H9 (cell line): ENCODE measurements at regions not wholly inside any gene's neighbourhood (a gene's known extent, or its start where the extent isn't known, plus 50 kb on each side); places are given as distances from the start of the nearest gene placed in this dataset.

ENCODE experiments used
- DNase-seq: peaks from one replicate; pipeline ENCODE4 v3.0.0-alpha.2; 2017
- H2AFZ ChIP-seq: one replicate; pipeline ENCODE4 v1.6.1; 2013; ENCODE audit warnings: mild to moderate bottlenecking, low read length, control low read depth, moderate library complexity
- H2AK5ac ChIP-seq: 2 replicates; pipeline ENCODE4 v1.6.1; 2013; ENCODE audit warnings: low read length, control low read depth, mixed read lengths; ENCODE audit not compliant: insufficient read length
- H2BK120ac ChIP-seq: one replicate; pipeline ENCODE4 v1.6.1; 2013; ENCODE audit warnings: low read depth, mild to moderate bottlenecking, low read length, control low read depth, inconsistent platforms; ENCODE audit not compliant: poor library complexity, severe bottlenecking
- H2BK12ac ChIP-seq: 2 replicates; pipeline ENCODE4 v1.6.1; 2013; ENCODE audit warnings: low read length, control low read depth, mixed read lengths, low read depth; ENCODE audit not compliant: insufficient read length
- H2BK15ac ChIP-seq: 2 replicates; pipeline ENCODE4 v1.6.1; 2013; ENCODE audit warnings: low read depth, low read length, control low read depth
- H2BK20ac ChIP-seq: one replicate; pipeline ENCODE4 v1.6.1; 2013; ENCODE audit warnings: low read depth, mild to moderate bottlenecking, low read length, control low read depth, inconsistent platforms; ENCODE audit not compliant: poor library complexity, severe bottlenecking
- H2BK5ac ChIP-seq: 2 replicates; pipeline ENCODE4 v1.6.1; 2013; ENCODE audit warnings: low read length, control low read depth, mixed read lengths; ENCODE audit not compliant: insufficient read length
- H3K14ac ChIP-seq: 2 replicates; pipeline ENCODE4 v1.6.1; 2013; ENCODE audit warnings: low read length, control low read depth; ENCODE audit not compliant: insufficient read depth
- H3K18ac ChIP-seq: 2 replicates; pipeline ENCODE4 v1.6.1; 2013; ENCODE audit warnings: low read depth, mild to moderate bottlenecking, mixed read lengths, low read length, control low read depth; ENCODE audit not compliant: insufficient read length
- H3K23ac ChIP-seq: 2 replicates; pipeline ENCODE4 v1.6.1; 2013; ENCODE audit warnings: low read length, control low read depth, mixed read lengths, low read depth; ENCODE audit not compliant: insufficient read length
- H3K23me2 ChIP-seq: 2 replicates; pipeline ENCODE4 v1.6.1; 2013; ENCODE audit warnings: low read depth, mild to moderate bottlenecking, mixed read lengths, low read length, control low read depth; ENCODE audit not compliant: insufficient read length, poor library complexity, severe bottlenecking
- H3K27ac ChIP-seq: 2 replicates; pipeline ENCODE4 v1.5.1; 2013; ENCODE audit warnings: low read length, control low read depth, mixed read lengths, low read depth; ENCODE audit not compliant: insufficient read length
- H3K27me3 ChIP-seq: 2 replicates; pipeline ENCODE4 v1.6.1; 2013; ENCODE audit warnings: low read length, control low read depth, inconsistent platforms; ENCODE audit not compliant: insufficient read depth
- H3K4ac ChIP-seq: 2 replicates; pipeline ENCODE4 v1.6.1; 2013; ENCODE audit warnings: low read depth, mild to moderate bottlenecking, control low read depth, inconsistent platforms, low read length, moderate library complexity
- H3K4me1 ChIP-seq: 2 replicates; pipeline ENCODE4 v1.6.1; 2013; ENCODE audit warnings: low read length, control low read depth, inconsistent platforms; ENCODE audit not compliant: insufficient read depth
- H3K4me2 ChIP-seq: 2 replicates; pipeline ENCODE4 v1.6.1; 2013; ENCODE audit warnings: low read length, control low read depth, mixed read lengths; ENCODE audit not compliant: insufficient read length, insufficient read depth
- H3K56ac ChIP-seq: 2 replicates; pipeline ENCODE4 v1.6.1; 2013; ENCODE audit warnings: low read depth, mild to moderate bottlenecking, mixed read lengths, low read length, control low read depth; ENCODE audit not compliant: insufficient read length
- H3K79me1 ChIP-seq: 2 replicates; pipeline ENCODE4 v1.6.1; 2013; ENCODE audit warnings: low read depth, mild to moderate bottlenecking, moderate library complexity, low read length, control low read depth, inconsistent platforms; ENCODE audit not compliant: insufficient read depth, poor library complexity, severe bottlenecking
- H3K79me2 ChIP-seq: 2 replicates; pipeline ENCODE4 v1.6.1; 2013; ENCODE audit warnings: low read length, control low read depth, inconsistent platforms; ENCODE audit not compliant: insufficient read depth
- H3K9ac ChIP-seq: 2 replicates; pipeline ENCODE4 v1.6.1; 2013; ENCODE audit warnings: low read length, control low read depth, mixed read lengths; ENCODE audit not compliant: insufficient read length; ENCODE audit errors: extremely low read depth
- H3K9me3 ChIP-seq: one replicate; pipeline ENCODE4 v1.6.1; 2013; ENCODE audit warnings: low read depth, low read length, inconsistent platforms; ENCODE audit not compliant: control insufficient read depth
- H3T11ph ChIP-seq: one replicate; pipeline ENCODE4 v1.6.1; 2013; ENCODE audit warnings: mild to moderate bottlenecking, low read length, control low read depth, inconsistent platforms
- H4K20me1 ChIP-seq: one replicate; pipeline ENCODE4 v1.6.1; 2013; ENCODE audit not compliant: control insufficient read depth, insufficient read length, insufficient read depth
- H4K5ac ChIP-seq: 2 replicates; pipeline ENCODE4 v1.6.1; 2013; ENCODE audit warnings: low read depth, mild to moderate bottlenecking, mixed read lengths, low read length, control low read depth; ENCODE audit not compliant: insufficient read length
- H4K8ac ChIP-seq: replicated peaks from 2 replicates; pipeline ENCODE4 v1.6.1; 2013; ENCODE audit warnings: low read length, control low read depth, mixed read lengths, low read depth; ENCODE audit not compliant: insufficient read length
- H4K91ac ChIP-seq: 2 replicates; pipeline ENCODE4 v1.6.1; 2013; ENCODE audit warnings: low read depth, mild to moderate bottlenecking, moderate library complexity, mixed read lengths, low read length, control low read depth; ENCODE audit not compliant: insufficient read length
- H3K27ac Mint-ChIP-seq, 3 experiments: 2 replicates in 2 of 3; 3 replicates in 1 of 3; pipeline ENCODE4 v1.8.0; 2020 to 2021; ENCODE audit warnings: mixed read lengths in 3 of 3, mild to moderate bottlenecking in 1 of 3, moderate library complexity in 1 of 3
- H3K27me3 Mint-ChIP-seq: 2 replicates; pipeline ENCODE4 v1.8.0; 2021; ENCODE audit warnings: low read depth, mild to moderate bottlenecking, moderate library complexity, mixed read lengths
- H3K36me3 Mint-ChIP-seq, 3 experiments: 2 replicates in 2 of 3; 3 replicates in 1 of 3; pipeline ENCODE4 v1.8.0; 2020 to 2021; ENCODE audit warnings: low read depth in 3 of 3, mixed read lengths in 3 of 3; ENCODE audit not compliant: insufficient read depth in 1 of 3
- H3K4me1 Mint-ChIP-seq, 2 experiments: 2 replicates each; pipeline ENCODE4 v1.8.0; 2020; ENCODE audit warnings: mixed read lengths in 2 of 2
- H3K4me3 Mint-ChIP-seq, 2 experiments: 2 replicates in 1 of 2; 3 replicates in 1 of 2; pipeline ENCODE4 v1.8.0; 2020 to 2021; ENCODE audit warnings: mild to moderate bottlenecking in 2 of 2, mixed read lengths in 2 of 2, moderate library complexity in 1 of 2
- H3K9me3 Mint-ChIP-seq, 2 experiments: 2 replicates in 1 of 2; 3 replicates in 1 of 2; pipeline ENCODE4 v1.8.0; 2020; ENCODE audit warnings: mild to moderate bottlenecking in 2 of 2, mixed read lengths in 2 of 2, moderate library complexity in 1 of 2
- TF ChIP-seq, protein P1 (sequence below): fragments of 200-600 bp; sonication (generic); conservative IDR thresholded peaks from 3 replicates; pipeline ENCODE4 v1.8.0; 2021; ENCODE audit warnings: antibody characterized with exemption, mild to moderate bottlenecking

DNA sequence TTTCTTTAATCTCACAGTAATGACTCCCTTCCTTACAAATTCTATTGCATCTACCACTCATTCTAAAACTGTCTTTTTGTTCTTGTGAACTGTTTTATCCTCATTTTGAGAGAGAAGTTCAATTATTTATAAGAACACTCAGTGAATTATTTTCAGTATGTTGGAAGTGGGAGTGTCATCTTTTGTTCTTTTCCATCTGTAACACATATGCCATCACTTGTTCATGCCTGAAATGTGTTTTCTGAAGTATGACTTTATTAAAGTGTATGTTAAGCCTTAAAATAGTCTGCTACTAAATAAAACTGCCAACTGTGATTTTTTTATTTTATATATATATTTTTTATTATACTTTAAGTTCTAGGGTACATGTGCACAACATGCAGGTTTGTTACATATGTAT, 623.0 kb upstream of the CBLB start:
- H4K8ac ChIP-seq: no peak overlapping the region
- no peak overlapping the region for H3T11ph ChIP-seq
- H3K9ac ChIP-seq: no peak overlapping the region
- no peaks in the 10 kb centered on the region for H4K20me1 ChIP-seq
- peaks cover 2 to 5% of the 10 kb centered on the region in 2 experiments for H3K9me3 Mint-ChIP-seq
- no peak overlapping the region for H3K23ac ChIP-seq
- no peak overlapping the region for H3K56ac ChIP-seq
- H2AFZ ChIP-seq: no peak overlapping the region
- no peak overlapping the region for H4K91ac ChIP-seq
- no peak overlapping the region for H2BK15ac ChIP-seq
- H3K79me1 ChIP-seq: no peaks in the 10 kb centered on the region
- H2BK20ac ChIP-seq: no peak overlapping the region
- H3K36me3 Mint-ChIP-seq: peaks cover 3 to 4% (median 3%) of the 10 kb centered on the region in 3 experiments; a peak in 6 of 7 replicates
- H3K4me1 Mint-ChIP-seq: peaks cover 14 to 21% of the 10 kb centered on the region in 2 experiments
- H3K79me2 ChIP-seq: no peaks in the 10 kb centered on the region
- H2AK5ac ChIP-seq: no peak overlapping the region
- H3K27me3 Mint-ChIP-seq: no peaks in the 10 kb centered on the region
- H2BK120ac ChIP-seq: no peak overlapping the region
- no peak overlapping the region for H3K4me2 ChIP-seq
- no peak overlapping the region for H3K27ac ChIP-seq
- H3K23me2 ChIP-seq: no peaks in the 10 kb centered on the region
- H3K18ac ChIP-seq: no peak overlapping the region
- no peak overlapping the region for H3K27ac Mint-ChIP-seq
- peaks cover 3% of the 10 kb centered on the region; the same call in 1 of the 2 replicates for H3K4me1 ChIP-seq
- no peak overlapping the region for H2BK12ac ChIP-seq
- H3K14ac ChIP-seq: no peak overlapping the region
- no peaks in the 10 kb centered on the region for H3K27me3 ChIP-seq
- TF ChIP-seq, protein P1, sequence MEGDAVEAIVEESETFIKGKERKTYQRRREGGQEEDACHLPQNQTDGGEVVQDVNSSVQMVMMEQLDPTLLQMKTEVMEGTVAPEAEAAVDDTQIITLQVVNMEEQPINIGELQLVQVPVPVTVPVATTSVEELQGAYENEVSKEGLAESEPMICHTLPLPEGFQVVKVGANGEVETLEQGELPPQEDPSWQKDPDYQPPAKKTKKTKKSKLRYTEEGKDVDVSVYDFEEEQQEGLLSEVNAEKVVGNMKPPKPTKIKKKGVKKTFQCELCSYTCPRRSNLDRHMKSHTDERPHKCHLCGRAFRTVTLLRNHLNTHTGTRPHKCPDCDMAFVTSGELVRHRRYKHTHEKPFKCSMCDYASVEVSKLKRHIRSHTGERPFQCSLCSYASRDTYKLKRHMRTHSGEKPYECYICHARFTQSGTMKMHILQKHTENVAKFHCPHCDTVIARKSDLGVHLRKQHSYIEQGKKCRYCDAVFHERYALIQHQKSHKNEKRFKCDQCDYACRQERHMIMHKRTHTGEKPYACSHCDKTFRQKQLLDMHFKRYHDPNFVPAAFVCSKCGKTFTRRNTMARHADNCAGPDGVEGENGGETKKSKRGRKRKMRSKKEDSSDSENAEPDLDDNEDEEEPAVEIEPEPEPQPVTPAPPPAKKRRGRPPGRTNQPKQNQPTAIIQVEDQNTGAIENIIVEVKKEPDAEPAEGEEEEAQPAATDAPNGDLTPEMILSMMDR: no peak
- no peak overlapping the region for H2BK5ac ChIP-seq
- no peak overlapping the region for H4K5ac ChIP-seq
- H3K9me3 ChIP-seq: no peaks in the 10 kb centered on the region
- no peak for DNase-seq
- H3K4me3 Mint-ChIP-seq: no peak overlapping the region
- H3K4ac ChIP-seq: no peak overlapping the region
